HG03045 (cell line): ENCODE measurements at regions not wholly inside any gene's neighbourhood (a gene's known extent, or its start where the extent isn't known, plus 50 kb on each side); places are given as distances from the start of the nearest gene placed in this dataset.

Experiments used
- ATAC-seq: cut with Tn5 transposase; IDR thresholded peaks from one replicate; pipeline ENCODE4 v1.9.1; 2021; ENCODE audit warnings: mild to moderate bottlenecking, moderate library complexity; ENCODE audit not compliant: unreplicated experiment

GRCh38 chr3:150104564-150104963, 133.9 kb upstream of the PFN2 start:
- no peak for ATAC-seq

GRCh38 chr3:150101016-150101415, 130.3 kb upstream of the PFN2 start:
- ATAC-seq, result no peak

- ATAC-seq, result no peak
These were observed 127.9 kb upstream of the PFN2 start for GRCh38 chr3:150098621-150099020.

GRCh38 chr3:150097588-150097890, 126.8 kb upstream of the PFN2 start:
- ATAC-seq, result no peak

GRCh38 chr3:150096700-150097587, 126.2 kb upstream of the PFN2 start:
- ATAC-seq, result no peak

GRCh38 chr3:150094150-150094933, 123.6 kb upstream of the PFN2 start:
- no peak for ATAC-seq

- no peak for ATAC-seq
These were observed 120.9 kb upstream of the PFN2 start for GRCh38 chr3:150091626-150092025.

- no peak for ATAC-seq
These were observed 120.2 kb upstream of the PFN2 start for GRCh38 chr3:150090877-150091276.

- no peak for ATAC-seq
These were observed 119.3 kb upstream of the PFN2 start for GRCh38 chr3:150090006-150090405.

GRCh38 chr3:150084128-150084527, 113.4 kb upstream of the PFN2 start:
- no peak for ATAC-seq

- no peak for ATAC-seq
These were observed 113.0 kb upstream of the PFN2 start for GRCh38 chr3:150083655-150084042.

- ATAC-seq, result no peak
These were observed 112.4 kb upstream of the PFN2 start for GRCh38 chr3:150082898-150083654.

- no peak for ATAC-seq
These were observed 110.4 kb upstream of the PFN2 start for GRCh38 chr3:150081084-150081483.

- no peak for ATAC-seq
These were observed 109.5 kb upstream of the PFN2 start for GRCh38 chr3:150080058-150080730.

GRCh38 chr3:150079029-150079739, 108.5 kb upstream of the PFN2 start:
- ATAC-seq, result no peak

- ATAC-seq, result no peak
These were observed 107.0 kb upstream of the PFN2 start for GRCh38 chr3:150077581-150078247.

- no peak for ATAC-seq
These were observed 106.4 kb upstream of the PFN2 start for GRCh38 chr3:150077107-150077506.

GRCh38 chr3:150076443-150076842, 105.7 kb upstream of the PFN2 start:
- no peak for ATAC-seq

- ATAC-seq, result no peak
These were observed 104.7 kb upstream of the PFN2 start for GRCh38 chr3:150075417-150075865.
